HepG2 (cell line): ENCODE measurements at regions not wholly inside any gene's neighbourhood (a gene's known extent, or its start where the extent isn't known, plus 50 kb on each side); places are given as distances from the start of the nearest gene placed in this dataset.

ENCODE experiments used
- ATAC-seq: fragments of 200-7000 bp; cut with Tn5 transposase; 3 replicates; pipeline ENCODE4 v1.9.1; 2020; ENCODE audit warnings: mild to moderate bottlenecking, moderate library complexity
- BruUV-seq: library from RNA; stranded (reverse); fragments of 400-500 nt; replicated peaks from 2 replicates; lab custom pipeline; 2021; lab: Mats Ljungman, UMichigan
- CTCF ChIA-PET: fragments of 300-600 bp; formaldehyde crosslinking; extraction: SDS; loops from one replicate; lab custom pipeline; 2021; ENCODE audit warnings: low total read pairs, inconsistent platforms, low intra/inter-chr PET ratio; lab: Yijun Ruan, JAX
- POLR2A ChIA-PET: fragments of 350-600 bp; sonication (Branson Sonifier 250); formaldehyde crosslinking; loops from one replicate; lab custom pipeline; 2020; ENCODE audit warnings: antibody characterized with exemption, inconsistent platforms; lab: Yijun Ruan, JAX
- DNase-seq: peaks from one replicate; pipeline ENCODE4 v3.0.0-alpha.2; 2015; ENCODE audit warnings: low spot score
- FAIRE-seq: peaks from 3 replicates; lab custom pipeline; 2011; peaks lifted over from hg19 to GRCh38; lab: Jason Lieb, UNC
- H2AFZ ChIP-seq: one replicate; pipeline ENCODE4 v1.6.1; 2011; ENCODE audit warnings: low read length, inconsistent platforms
- H3K27ac ChIP-seq: fragments of 300-600 bp; 3 replicates; pipeline ENCODE4 v1.8.0; 2011; ENCODE audit warnings: mixed run types, mild to moderate bottlenecking, mixed read lengths, low read length, inconsistent platforms; ENCODE audit not compliant: insufficient read depth; ENCODE audit errors: extremely low read length
- H3K27me3 ChIP-seq, 2 experiments: fragments of 200-600 bp in 1 of 2; 2 replicates in 1 of 2; 3 replicates in 1 of 2; pipeline versions ENCODE4 v1.6.0 to v1.8.0; 2011; ENCODE audit warnings: low read length in 2 of 2, mild to moderate bottlenecking in 2 of 2, moderate library complexity in 2 of 2, inconsistent platforms in 1 of 2; ENCODE audit not compliant: insufficient read depth in 2 of 2, control insufficient read depth in 1 of 2
- H3K36me3 ChIP-seq, 2 experiments: fragments of 200-600 bp in 1 of 2; replicated peaks in 1 of 2; 2 replicates in 1 of 2; 3 replicates in 1 of 2; pipeline versions ENCODE4 v1.5.1 to v1.8.0; 2011; ENCODE audit warnings: low read length in 2 of 2, inconsistent platforms in 1 of 2; ENCODE audit not compliant: insufficient read depth in 2 of 2, control insufficient read depth in 1 of 2
- H3K4me1 ChIP-seq: 2 replicates; pipeline ENCODE4 v1.5.1; 2012; ENCODE audit warnings: low read length, inconsistent platforms; ENCODE audit not compliant: insufficient read depth
- H3K4me2 ChIP-seq: 2 replicates; pipeline ENCODE4 v1.6.0; 2011; ENCODE audit warnings: low read depth, low read length, inconsistent platforms
- H3K4me3 ChIP-seq, 3 experiments: fragments of 200-600 bp in 1 of 3; sonication (generic), shearing (Covaris generic) in 1 of 3; replicated peaks in 1 of 3; 2 replicates each; pipeline ENCODE4 v1.5.1; 2011 to 2016; ENCODE audit warnings: low read length in 3 of 3, inconsistent platforms in 2 of 3, low read depth in 2 of 3, mild to moderate bottlenecking in 2 of 3, control low read depth in 1 of 3, mixed read lengths in 1 of 3; ENCODE audit not compliant: insufficient read depth in 1 of 3
- H3K79me2 ChIP-seq: one replicate; pipeline ENCODE4 v1.6.1; 2011; ENCODE audit warnings: low read length, inconsistent platforms; ENCODE audit not compliant: insufficient read depth
- H3K9ac ChIP-seq: 2 replicates; pipeline ENCODE4 v1.6.0; 2011; ENCODE audit warnings: mild to moderate bottlenecking, low read depth, low read length, inconsistent platforms; ENCODE audit not compliant: insufficient read depth
- H3K9me3 ChIP-seq: 2 replicates; pipeline ENCODE4 v1.5.1; 2012; ENCODE audit warnings: mild to moderate bottlenecking, low read length
- H4K20me1 ChIP-seq: 2 replicates; pipeline ENCODE4 v1.6.0; 2011; ENCODE audit warnings: inconsistent platforms, mild to moderate bottlenecking, low read length, moderate library complexity; ENCODE audit not compliant: insufficient read depth
- EHMT2 ChIP-seq: fragments of 200-600 bp; sonication (generic); IDR thresholded peaks from 2 replicates; pipeline ENCODE4 v1.7.0; 2017; ENCODE audit warnings: antibody characterized with exemption, low read depth, low read length, borderline replicate concordance
- MIER2 ChIP-seq: IDR thresholded peaks from 2 replicates; pipeline ENCODE4 v1.6.1; 2016; ENCODE audit warnings: missing biosample characterization, missing genetic modification reagents
- POLR2G ChIP-seq: fragments of 200-400 bp; formaldehyde crosslinking; IDR thresholded peaks from 2 replicates; pipeline ENCODE4 v1.6.1; 2018; ENCODE audit warnings: mild to moderate bottlenecking, low read depth, low read length, moderate library complexity
- PREB ChIP-seq: sonication (generic); formaldehyde crosslinking; IDR thresholded peaks from 2 replicates; pipeline ENCODE4 v1.4.0; 2020; ENCODE audit warnings: missing genetic modification reagents
- SNAI1 ChIP-seq: sonication (generic); formaldehyde crosslinking; IDR thresholded peaks from 2 replicates; pipeline ENCODE4 v1.5.0; 2020; ENCODE audit warnings: mild to moderate bottlenecking, missing genetic modification reagents, borderline replicate concordance
- ZFX ChIP-seq: sonication (generic); formaldehyde crosslinking; IDR thresholded peaks from 2 replicates; pipeline ENCODE4 v1.4.0; 2020; ENCODE audit warnings: mild to moderate bottlenecking, low read depth, missing genetic modification reagents, moderate library complexity
- ZNF350 ChIP-seq: sonication (generic); formaldehyde crosslinking; IDR thresholded peaks from 2 replicates; pipeline ENCODE4 v1.4.0; 2020; ENCODE audit warnings: mild to moderate bottlenecking, low read depth, missing genetic modification reagents, borderline replicate concordance
- ZNF563 ChIP-seq: sonication (generic); formaldehyde crosslinking; IDR thresholded peaks from 2 replicates; pipeline ENCODE4 v1.8.0; 2022; ENCODE audit warnings: mild to moderate bottlenecking, moderate library complexity, missing genetic modification reagents
- ZNF597 ChIP-seq: sonication (generic); formaldehyde crosslinking; IDR thresholded peaks from 2 replicates; pipeline ENCODE4 v1.5.0; 2020; ENCODE audit warnings: missing genetic modification reagents
- ZNF629 ChIP-seq: sonication (generic); formaldehyde crosslinking; conservative IDR thresholded peaks from 2 replicates; pipeline ENCODE4 v1.5.0; 2020; ENCODE audit warnings: missing genetic modification reagents
- ZNF7 ChIP-seq: IDR thresholded peaks from 2 replicates; pipeline ENCODE4 v1.6.1; 2016; ENCODE audit warnings: missing biosample characterization, missing genetic modification reagents
- ZSCAN5A ChIP-seq: sonication (generic); formaldehyde crosslinking; IDR thresholded peaks from 2 replicates; pipeline ENCODE4 v1.8.0; 2022; ENCODE audit warnings: mild to moderate bottlenecking, missing genetic modification reagents, borderline replicate concordance
- WGBS: methylation state at CpG from one replicate; pipeline ENCODE4 v1.1.6; 2017; ENCODE audit warnings: low lambda C conversion rate; 5-methylcytosine and 5-hydroxymethylcytosine counted together
- in situ Hi-C: cut with HindIII; loops from 2 replicates; pipeline ENCODE4 v1.10.0; 2017; ENCODE audit warnings: low pct_unique_long_range_greater_than_20kb; ENCODE audit not compliant: extremely low pct_ligation_motif_present
- intact Hi-C: fragments of 100-400 bp; cut with micrococcal nuclease; formaldehyde crosslinking; loops from one replicate; pipeline ENCODE4 v1.10.0; 2022; ENCODE audit not compliant: unreplicated experiment

GRCh38 chr5:36489505-36489904 lies 116.9 kb upstream of the SLC1A3 start:
- intact Hi-C loops, result no loop called here
- TF ChIP-seq MIER2 (CRISPR knock-in tag) (no peak), ZSCAN5A (CRISPR knock-in tag) (no peak), ZNF350 (CRISPR knock-in tag) (no peak), ZFX (CRISPR knock-in tag) (no peak), ZNF563 (CRISPR knock-in tag) (no peak), ZNF629 (CRISPR knock-in tag) (no peak), POLR2G (no peak), EHMT2 (no peak), PREB (CRISPR knock-in tag) (no peak), ZNF7 (CRISPR knock-in tag) (no peak), ZNF597 (CRISPR knock-in tag) (no peak), SNAI1 (CRISPR knock-in tag) (no peak)
- TF ChIP-seq, all 625 proteins: peak for 0

More at GRCh38 chr5:36489505-36489904, 116.9 kb upstream of the SLC1A3 start:
- no peaks in the 10 kb centered on the region for H3K36me3 ChIP-seq
- no peaks in the 10 kb centered on the region for H3K27me3 ChIP-seq
- no TSS peak for BruUV-seq
- no peak overlapping the region for H3K9ac ChIP-seq
- no peaks in the 10 kb centered on the region for H3K79me2 ChIP-seq
- no peaks in the 10 kb centered on the region for H3K9me3 ChIP-seq
- H4K20me1 ChIP-seq, result no peaks in the 10 kb centered on the region
- FAIRE-seq (no peak), ATAC-seq (no peak), DNase-seq (no peak)
- in situ Hi-C loops, result no loop called here
- 49% methylated on average over 5 of the region's 5 CpGs for WGBS
- ChIA-PET POLR2A (no interaction called here), CTCF (no interaction called here)
- H3K4me3 ChIP-seq, result no peak overlapping the region
- H3K4me2 ChIP-seq, result no peak overlapping the region
- H3K4me1 ChIP-seq, result no peaks in the 10 kb centered on the region
- no peak overlapping the region for H3K27ac ChIP-seq
- no peak overlapping the region for H2AFZ ChIP-seq
